DMS79 treated with DMSO at 0.1 percent for 48 hours (cell line): ENCODE measurements at regions not wholly inside any gene's neighbourhood (a gene's known extent, or its start where the extent isn't known, plus 50 kb on each side); places are given as distances from the start of the nearest gene placed in this dataset.

Experiments
- DNase-seq: peaks from one replicate; lab custom pipeline; 2025; lab: John Stamatoyannopoulos, UW

DNA sequence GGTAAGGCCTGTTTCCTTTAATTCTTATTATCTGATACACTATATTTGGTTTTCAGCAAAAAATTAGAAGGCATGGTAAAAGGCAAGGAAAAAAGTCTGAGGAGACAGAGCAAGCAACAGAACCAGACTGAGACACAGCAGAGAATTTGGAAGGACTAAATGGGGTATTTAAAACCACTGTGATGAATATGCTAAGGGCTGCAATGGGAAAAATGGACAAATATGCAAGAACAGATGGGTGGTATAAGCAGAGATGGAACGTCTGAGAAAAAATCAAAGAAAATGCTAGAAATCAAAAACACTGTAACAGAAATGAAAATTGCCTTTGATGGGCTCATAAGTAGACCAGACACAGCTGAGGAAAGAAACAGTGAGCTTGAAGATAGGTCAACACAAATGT is 50.8 kb upstream of the NSMCE3 start:
- no peak for DNase-seq

DNA sequence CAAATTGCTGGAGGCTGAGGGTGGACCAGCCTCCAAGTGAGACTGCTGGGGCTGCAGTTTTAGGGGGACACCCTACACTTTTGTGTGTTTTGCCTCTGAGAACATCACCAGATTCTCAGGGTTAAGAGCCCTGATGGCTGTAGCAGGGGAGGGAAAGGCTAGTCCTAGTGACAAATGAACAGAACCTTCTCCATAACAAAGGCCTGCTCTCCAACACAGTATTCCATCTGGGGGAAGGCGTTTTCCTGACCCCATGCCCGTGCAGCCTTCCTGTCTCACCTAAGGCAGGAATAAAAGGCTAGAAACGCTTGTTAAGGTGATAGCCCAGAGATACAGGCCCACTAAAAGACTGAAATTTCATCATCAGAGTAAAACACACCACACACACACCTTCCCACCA is 50.2 kb upstream of the NSMCE3 start:
- DNase-seq = no peak
